K562 (cell line): ENCODE measurements at regions not wholly inside any gene's neighbourhood (a gene's known extent, or its start where the extent isn't known, plus 50 kb on each side); places are given as distances from the start of the nearest gene placed in this dataset.

Experiments
- ATAC-seq: fragments of 200-7000 bp; cut with Tn5 transposase; 3 replicates; pipeline ENCODE4 v1.9.1; 2020; ENCODE audit warnings: moderate library complexity
- BruUV-seq: library from RNA; stranded (reverse); fragments of 400-500 nt; replicated peaks from 2 replicates; lab custom pipeline; 2021; lab: Mats Ljungman, UMichigan
- CTCF ChIA-PET: fragments of 300-600 bp; formaldehyde crosslinking; extraction: SDS; loops from one replicate; lab custom pipeline; 2021; ENCODE audit warnings: low intra/inter-chr PET ratio; lab: Yijun Ruan, JAX
- POLR2A ChIA-PET: fragments of 300-600, 350-650 bp; sonication (Branson Sonifier 250); formaldehyde crosslinking; extraction: SDS; loops from one replicate; lab custom pipeline; 2021; ENCODE audit warnings: antibody characterized with exemption, inconsistent platforms; lab: Yijun Ruan, JAX
- DNase-seq, 4 experiments: peaks; one replicate each; pipeline versions ENCODE4 v3.0.0 to v3.0.0-alpha.2; 2011 to 2018; ENCODE audit warnings: low spot score in 3 of 4, mixed read lengths in 3 of 4; ENCODE audit errors: extremely low read depth in 1 of 4
- FAIRE-seq: peaks from 2 replicates; lab custom pipeline; 2011; peaks lifted over from hg19 to GRCh38; lab: Jason Lieb, UNC
- H2AFZ ChIP-seq: 2 replicates; pipeline ENCODE4 v1.6.0; 2011; ENCODE audit warnings: low read depth, low read length, control low read depth, inconsistent platforms
- H3K27ac ChIP-seq: fragments of 200-600 bp; 3 replicates; pipeline ENCODE4 v1.8.0; 2011; ENCODE audit warnings: low read depth, mild to moderate bottlenecking, control low read depth, inconsistent platforms, low read length, moderate library complexity, mixed read lengths; ENCODE audit errors: extremely low read depth
- H3K27me3 ChIP-seq, 2 experiments: fragments of 300-600 bp in 1 of 2; 2 replicates in 1 of 2; 3 replicates in 1 of 2; pipeline versions ENCODE4 v1.6.0 to v1.8.0; 2011; ENCODE audit warnings: inconsistent platforms in 2 of 2, low read length in 2 of 2, mild to moderate bottlenecking in 1 of 2, mixed read lengths in 1 of 2, moderate library complexity in 1 of 2; ENCODE audit not compliant: control insufficient read depth in 2 of 2, insufficient read depth in 2 of 2
- H3K36me3 ChIP-seq: fragments of 300-600 bp; 3 replicates; pipeline ENCODE4 v1.8.0; 2011; ENCODE audit warnings: mild to moderate bottlenecking, low read length, inconsistent platforms; ENCODE audit not compliant: control insufficient read depth, insufficient read depth
- H3K4me1 ChIP-seq, 2 experiments: fragments of 200-600 bp in 1 of 2; replicated peaks in 1 of 2; 2 replicates in 1 of 2; 3 replicates in 1 of 2; pipeline versions ENCODE4 v1.5.1 to v1.8.0; 2011; ENCODE audit warnings: inconsistent platforms in 2 of 2, low read length in 2 of 2, mild to moderate bottlenecking in 1 of 2, mixed read lengths in 1 of 2, moderate library complexity in 1 of 2; ENCODE audit not compliant: control insufficient read depth in 2 of 2, insufficient read depth in 2 of 2
- H3K4me2 ChIP-seq: 2 replicates; pipeline ENCODE4 v1.6.1; 2011; ENCODE audit warnings: low read length, control low read depth, inconsistent platforms, mixed read lengths; ENCODE audit not compliant: insufficient read depth
- H3K4me3 ChIP-seq: fragments of 200-600 bp; sonication (generic), shearing (Covaris generic); 2 replicates; pipeline ENCODE4 v1.5.1; 2016; ENCODE audit warnings: control low read depth, inconsistent platforms
- H3K79me2 ChIP-seq: fragments of 200-600 bp; 3 replicates; pipeline ENCODE4 v1.8.0; 2011; ENCODE audit warnings: low read length, inconsistent platforms; ENCODE audit not compliant: control insufficient read depth, insufficient read depth
- H3K9ac ChIP-seq, 2 experiments: 2 replicates each; pipeline versions ENCODE4 v1.6.0 to v1.6.1; 2011; ENCODE audit warnings: low read depth in 2 of 2, low read length in 2 of 2, control low read depth in 1 of 2, inconsistent platforms in 1 of 2, mild to moderate bottlenecking in 1 of 2, mixed read lengths in 1 of 2; ENCODE audit not compliant: insufficient read depth in 1 of 2
- H3K9me1 ChIP-seq: one replicate; pipeline ENCODE4 v1.6.0; 2011; ENCODE audit warnings: inconsistent platforms, mild to moderate bottlenecking, low read length, moderate library complexity; ENCODE audit not compliant: control insufficient read depth, insufficient read depth
- H3K9me3 ChIP-seq: replicated peaks from 2 replicates; pipeline ENCODE4 v1.5.1; 2011; ENCODE audit warnings: low read depth, low read length, inconsistent platforms; ENCODE audit not compliant: control insufficient read depth, insufficient read depth
- H4K20me1 ChIP-seq: replicated peaks from 2 replicates; pipeline ENCODE4 v1.6.1; 2011; ENCODE audit warnings: low read length, inconsistent platforms, mixed read lengths; ENCODE audit not compliant: control insufficient read depth, insufficient read depth
- CHCHD3 ChIP-seq: fragments of 250-450 bp; sonication (Bioruptor Pico); IDR thresholded peaks from 2 replicates; pipeline ENCODE4 v2.1.2; 2022; ENCODE audit warnings: mild to moderate bottlenecking
- JUND ChIP-seq, 2 experiments: IDR thresholded peaks; 2 replicates in 1 of 2; 3 replicates in 1 of 2; pipeline ENCODE4 v1.6.1; 2011; ENCODE audit warnings: borderline replicate concordance in 2 of 2, low read depth in 2 of 2, low read length in 2 of 2, improper control_type of control experiment in 1 of 2, missing biosample characterization in 1 of 2, missing genetic modification characterization in 1 of 2, missing genetic modification reagents in 1 of 2
- MAFG ChIP-seq: fragments of 450-650 bp; conservative IDR thresholded peaks from 2 replicates; pipeline ENCODE4 v1.6.1; 2016; ENCODE audit warnings: missing genetic modification characterization, missing compliant biosample characterization
- NFE2 ChIP-seq: IDR thresholded peaks from 2 replicates; pipeline ENCODE4 v1.6.1; 2014; ENCODE audit warnings: antibody characterized with exemption, low read depth
- RBM34 ChIP-seq: fragments of 200-400 bp; formaldehyde crosslinking; IDR thresholded peaks from 2 replicates; pipeline ENCODE4 v1.6.1; 2018; ENCODE audit warnings: low read length, borderline replicate concordance; ENCODE audit not compliant: insufficient read depth
- TEAD2 ChIP-seq: fragments of 450-650 bp; IDR thresholded peaks from 2 replicates; pipeline ENCODE4 v1.6.1; 2016; ENCODE audit warnings: missing genetic modification characterization, control low read depth, missing compliant biosample characterization
- ZNF740 ChIP-seq, 3 experiments: fragments of 200-800 bp in 1 of 3; sonication (Bioruptor generic) in 1 of 3; sonication (generic) in 1 of 3; formaldehyde crosslinking in 1 of 3; IDR thresholded peaks; 2 replicates each; pipeline versions ENCODE4 v1.6.1 to v1.8.0; 2016 to 2022; ENCODE audit warnings: mild to moderate bottlenecking in 2 of 3, missing compliant biosample characterization in 2 of 3, missing genetic modification characterization in 2 of 3, missing genetic modification reagents in 1 of 3
- WGBS: fragments of 100-300 bp; shearing (Covaris generic); methylation state at CpG from one replicate; pipeline ENCODE4 v1.1.6; 2016; ENCODE audit warnings: low coverage, mixed read lengths; ENCODE audit not compliant: insufficient coverage; ENCODE audit errors: missing lambda C conversion rate; 5-methylcytosine and 5-hydroxymethylcytosine counted together
- in situ Hi-C: fragments of 300-500 bp; cut with MboI; formaldehyde crosslinking; loops from 4 replicates; pipeline ENCODE4 v1.15.0; 2018; ENCODE audit warnings: inconsistent platforms, mixed read lengths
- intact Hi-C: fragments of 100-400 bp; cut with micrococcal nuclease; formaldehyde crosslinking; loops from 2 replicates; pipeline ENCODE4 v1.14.2; 2022

DNA sequence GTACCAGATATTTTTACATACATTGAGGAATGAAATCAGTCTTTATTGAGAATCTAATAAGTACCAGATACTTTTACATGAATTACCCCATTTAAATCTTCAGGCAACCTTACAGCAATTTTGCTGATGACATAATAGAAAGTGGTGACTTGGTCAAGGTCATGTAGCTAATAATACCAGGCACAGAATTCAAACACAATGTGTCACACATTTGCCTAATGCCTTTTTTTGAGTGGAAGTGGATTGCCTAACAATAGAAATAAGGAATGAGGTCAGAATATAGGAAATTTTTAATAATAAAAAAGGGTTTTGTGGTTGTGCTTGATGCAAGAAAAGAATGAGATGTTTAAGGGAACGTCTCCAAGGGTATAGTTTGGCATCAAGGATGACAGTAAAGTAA, 466.6 kb upstream of the IGFBP3 start:
- no peak for FAIRE-seq
- TF ChIP-seq RBM34 (no peak), CHCHD3 (CRISPR knock-in tag) (no peak), ZNF740 (CRISPR knock-in tag; IDR thresholded peaks at IDR 0.05) (no peak), ZNF740 (tag; IDR thresholded peaks at IDR 0.05) (no peak), TEAD2 (tag) (no peak), JUND (IDR thresholded peaks at IDR 0.05; ENCODE audit: borderline replicate concordance, low read depth, low read length) (no peak), JUND (tag; IDR thresholded peaks at IDR 0.05; ENCODE audit: borderline replicate concordance, low read depth, low read length) (no peak), NFE2 (no peak), MAFG (tag) (no peak)
- H3K27me3 ChIP-seq: no peaks in the 10 kb centered on the region
- H3K9ac ChIP-seq: no peak overlapping the region
- no peaks in the 10 kb centered on the region for H3K4me1 ChIP-seq
- no peak for DNase-seq
- H3K9me1 ChIP-seq: no peaks in the 10 kb centered on the region
- no peaks in the 10 kb centered on the region for H4K20me1 ChIP-seq
- intact Hi-C loops: no loop called here
- no peaks in the 10 kb centered on the region for H3K79me2 ChIP-seq
- 0% methylated on average over 1 of the region's 1 CpG for WGBS
- H3K36me3 ChIP-seq: no peaks in the 10 kb centered on the region
- no peak overlapping the region for H3K4me3 ChIP-seq
- H3K9me3 ChIP-seq: no peaks in the 10 kb centered on the region
- no peak overlapping the region for H3K4me2 ChIP-seq
- no peak overlapping the region for H2AFZ ChIP-seq
- ChIA-PET POLR2A (no interaction called here), CTCF (no interaction called here)
- BruUV-seq: no TSS peak
- ATAC-seq: no peak
- no peak overlapping the region for H3K27ac ChIP-seq
- in situ Hi-C loops: no loop called here
